ENCODE measurements at regions not wholly inside any gene's neighbourhood (a gene's known extent, or its start where the extent isn't known, plus 50 kb on each side); places are given as distances from the start of the nearest gene placed in this dataset.

- no peak for TF ChIP-seq EZH2 (IDR thresholded peaks at IDR 0.05)
- TF ChIP-seq POLR2A (IDR thresholded peaks at IDR 0.05; ENCODE audit: borderline replicate concordance, extremely low read depth, insufficient read depth, insufficient read length), result no peak
- TF ChIP-seq YY1 (IDR thresholded peaks at IDR 0.05; ENCODE audit: extremely low read depth, insufficient replicate concordance, low read depth, low read length), result no peak
- TF ChIP-seq CTCF (IDR thresholded peaks at IDR 0.05 in 2 of 3, conservative IDR thresholded peaks at IDR 0.05 in 1 of 3; ENCODE audit: borderline replicate concordance in 1 of 3, insufficient read depth in 1 of 3, low read depth in 2 of 3, low read length in 2 of 3), result no peak
- TF ChIP-seq CEBPB (IDR thresholded peaks at IDR 0.05; ENCODE audit: low read depth), result no peak
- TF ChIP-seq POLR2AphosphoS5 (IDR thresholded peaks at IDR 0.05; ENCODE audit: low read depth, low read length), result no peak
- no peak for TF ChIP-seq ZFX (IDR thresholded peaks at IDR 0.05)
- TF ChIP-seq EZH2phosphoT487 (IDR thresholded peaks at IDR 0.05; ENCODE audit: borderline replicate concordance), result no peak
- TF ChIP-seq, protein P1, sequence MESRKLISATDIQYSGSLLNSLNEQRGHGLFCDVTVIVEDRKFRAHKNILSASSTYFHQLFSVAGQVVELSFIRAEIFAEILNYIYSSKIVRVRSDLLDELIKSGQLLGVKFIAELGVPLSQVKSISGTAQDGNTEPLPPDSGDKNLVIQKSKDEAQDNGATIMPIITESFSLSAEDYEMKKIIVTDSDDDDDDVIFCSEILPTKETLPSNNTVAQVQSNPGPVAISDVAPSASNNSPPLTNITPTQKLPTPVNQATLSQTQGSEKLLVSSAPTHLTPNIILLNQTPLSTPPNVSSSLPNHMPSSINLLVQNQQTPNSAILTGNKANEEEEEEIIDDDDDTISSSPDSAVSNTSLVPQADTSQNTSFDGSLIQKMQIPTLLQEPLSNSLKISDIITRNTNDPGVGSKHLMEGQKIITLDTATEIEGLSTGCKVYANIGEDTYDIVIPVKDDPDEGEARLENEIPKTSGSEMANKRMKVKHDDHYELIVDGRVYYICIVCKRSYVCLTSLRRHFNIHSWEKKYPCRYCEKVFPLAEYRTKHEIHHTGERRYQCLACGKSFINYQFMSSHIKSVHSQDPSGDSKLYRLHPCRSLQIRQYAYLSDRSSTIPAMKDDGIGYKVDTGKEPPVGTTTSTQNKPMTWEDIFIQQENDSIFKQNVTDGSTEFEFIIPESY (IDR thresholded peaks at IDR 0.05; ENCODE audit: extremely low read depth, insufficient replicate concordance, low read length), result no peak
Observed at GRCh38 chr6:54040545-54040944, 70.7 kb upstream of the MLIP start.
